ENCODE measurements at regions not wholly inside any gene's neighbourhood (a gene's known extent, or its start where the extent isn't known, plus 50 kb on each side); places are given as distances from the start of the nearest gene placed in this dataset.

DNA sequence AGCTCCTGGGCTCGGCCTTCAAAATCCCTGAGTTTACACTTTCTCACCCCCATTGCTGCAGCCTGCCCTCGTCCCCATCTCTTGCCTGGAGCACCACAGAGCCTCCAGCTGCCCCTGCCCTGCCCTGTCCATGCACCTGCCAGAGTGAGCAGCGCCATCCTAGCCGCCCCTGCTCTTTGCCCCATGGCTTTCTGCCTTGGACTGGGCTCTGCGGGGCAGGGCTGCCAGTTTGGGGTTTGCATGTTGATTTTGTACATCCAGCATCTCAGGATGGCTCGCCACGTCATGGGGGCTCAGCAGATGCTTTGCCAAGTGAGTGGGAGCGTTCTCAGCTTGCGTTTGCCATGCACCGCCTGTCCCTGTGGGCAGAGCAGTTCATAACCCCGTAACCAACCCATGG lies 67.1 kb upstream of the HGFAC start:
- TF ChIP-seq GABPA (IDR thresholded peaks at IDR 0.05; ENCODE audit: low read depth), result no peak
- TF ChIP-seq SPI1 (IDR thresholded peaks at IDR 0.05; ENCODE audit: borderline replicate concordance, low read depth), result no peak
- TF ChIP-seq, protein P1, sequence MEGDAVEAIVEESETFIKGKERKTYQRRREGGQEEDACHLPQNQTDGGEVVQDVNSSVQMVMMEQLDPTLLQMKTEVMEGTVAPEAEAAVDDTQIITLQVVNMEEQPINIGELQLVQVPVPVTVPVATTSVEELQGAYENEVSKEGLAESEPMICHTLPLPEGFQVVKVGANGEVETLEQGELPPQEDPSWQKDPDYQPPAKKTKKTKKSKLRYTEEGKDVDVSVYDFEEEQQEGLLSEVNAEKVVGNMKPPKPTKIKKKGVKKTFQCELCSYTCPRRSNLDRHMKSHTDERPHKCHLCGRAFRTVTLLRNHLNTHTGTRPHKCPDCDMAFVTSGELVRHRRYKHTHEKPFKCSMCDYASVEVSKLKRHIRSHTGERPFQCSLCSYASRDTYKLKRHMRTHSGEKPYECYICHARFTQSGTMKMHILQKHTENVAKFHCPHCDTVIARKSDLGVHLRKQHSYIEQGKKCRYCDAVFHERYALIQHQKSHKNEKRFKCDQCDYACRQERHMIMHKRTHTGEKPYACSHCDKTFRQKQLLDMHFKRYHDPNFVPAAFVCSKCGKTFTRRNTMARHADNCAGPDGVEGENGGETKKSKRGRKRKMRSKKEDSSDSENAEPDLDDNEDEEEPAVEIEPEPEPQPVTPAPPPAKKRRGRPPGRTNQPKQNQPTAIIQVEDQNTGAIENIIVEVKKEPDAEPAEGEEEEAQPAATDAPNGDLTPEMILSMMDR (IDR thresholded peaks at IDR 0.05; ENCODE audit: insufficient read depth, low read length), result no peak
- TF ChIP-seq, protein P2, sequence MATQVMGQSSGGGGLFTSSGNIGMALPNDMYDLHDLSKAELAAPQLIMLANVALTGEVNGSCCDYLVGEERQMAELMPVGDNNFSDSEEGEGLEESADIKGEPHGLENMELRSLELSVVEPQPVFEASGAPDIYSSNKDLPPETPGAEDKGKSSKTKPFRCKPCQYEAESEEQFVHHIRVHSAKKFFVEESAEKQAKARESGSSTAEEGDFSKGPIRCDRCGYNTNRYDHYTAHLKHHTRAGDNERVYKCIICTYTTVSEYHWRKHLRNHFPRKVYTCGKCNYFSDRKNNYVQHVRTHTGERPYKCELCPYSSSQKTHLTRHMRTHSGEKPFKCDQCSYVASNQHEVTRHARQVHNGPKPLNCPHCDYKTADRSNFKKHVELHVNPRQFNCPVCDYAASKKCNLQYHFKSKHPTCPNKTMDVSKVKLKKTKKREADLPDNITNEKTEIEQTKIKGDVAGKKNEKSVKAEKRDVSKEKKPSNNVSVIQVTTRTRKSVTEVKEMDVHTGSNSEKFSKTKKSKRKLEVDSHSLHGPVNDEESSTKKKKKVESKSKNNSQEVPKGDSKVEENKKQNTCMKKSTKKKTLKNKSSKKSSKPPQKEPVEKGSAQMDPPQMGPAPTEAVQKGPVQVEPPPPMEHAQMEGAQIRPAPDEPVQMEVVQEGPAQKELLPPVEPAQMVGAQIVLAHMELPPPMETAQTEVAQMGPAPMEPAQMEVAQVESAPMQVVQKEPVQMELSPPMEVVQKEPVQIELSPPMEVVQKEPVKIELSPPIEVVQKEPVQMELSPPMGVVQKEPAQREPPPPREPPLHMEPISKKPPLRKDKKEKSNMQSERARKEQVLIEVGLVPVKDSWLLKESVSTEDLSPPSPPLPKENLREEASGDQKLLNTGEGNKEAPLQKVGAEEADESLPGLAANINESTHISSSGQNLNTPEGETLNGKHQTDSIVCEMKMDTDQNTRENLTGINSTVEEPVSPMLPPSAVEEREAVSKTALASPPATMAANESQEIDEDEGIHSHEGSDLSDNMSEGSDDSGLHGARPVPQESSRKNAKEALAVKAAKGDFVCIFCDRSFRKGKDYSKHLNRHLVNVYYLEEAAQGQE (IDR thresholded peaks at IDR 0.05; ENCODE audit: insufficient replicate concordance, low read depth), result no peak
- no peak for TF ChIP-seq POLR2AphosphoS5 (IDR thresholded peaks at IDR 0.05; ENCODE audit: low read depth)
- Histone ChIP-seq H3K4me3 (replicated peaks; ENCODE audit: insufficient read depth, low read length) (no peak overlapping the region), H3K27ac (replicated peaks) (no peak overlapping the region), H3K27me3 (ENCODE audit: insufficient read depth, poor library complexity, severe bottlenecking) (peaks cover 6% of the 10 kb centered on the region)
- DNase-seq (ENCODE audit: low read depth in 1 of 2, low spot score in 1 of 2), result no peak

DNA sequence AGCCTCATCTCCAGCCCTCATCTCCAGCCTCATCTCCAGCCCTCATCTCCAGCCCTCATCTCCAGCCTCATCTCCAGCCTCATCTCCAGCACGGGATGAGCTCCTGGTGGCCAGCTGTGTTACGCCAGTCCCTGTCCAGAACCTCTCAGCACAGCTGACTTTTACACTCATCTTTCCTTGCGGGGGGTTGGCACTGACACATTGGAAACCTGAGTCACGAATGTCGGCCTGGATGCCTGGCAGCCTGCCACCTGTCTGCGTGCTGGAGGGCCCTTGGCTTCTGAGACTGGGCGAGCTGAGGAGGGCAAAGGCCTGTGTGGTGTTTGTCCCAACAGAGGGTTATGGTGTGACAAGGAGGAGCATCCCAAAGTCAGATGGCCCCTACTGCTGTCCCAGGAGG lies 66.1 kb upstream of the HGFAC start:
- no peak for TF ChIP-seq POLR2AphosphoS5 (IDR thresholded peaks at IDR 0.05; ENCODE audit: low read depth)
- TF ChIP-seq, protein P1 (IDR thresholded peaks at IDR 0.05; ENCODE audit: insufficient read depth, low read length), result no peak
- no peak for TF ChIP-seq SPI1 (IDR thresholded peaks at IDR 0.05; ENCODE audit: borderline replicate concordance, low read depth)
- TF ChIP-seq GABPA (IDR thresholded peaks at IDR 0.05; ENCODE audit: low read depth), result no peak
- TF ChIP-seq, protein P2 (IDR thresholded peaks at IDR 0.05; ENCODE audit: insufficient replicate concordance, low read depth), result no peak
- peaks cover 2% of the 10 kb centered on the region for H3K27me3 ChIP-seq (ENCODE audit: insufficient read depth, poor library complexity, severe bottlenecking)
- no peak for DNase-seq (ENCODE audit: low read depth in 1 of 2, low spot score in 1 of 2)
- no peak overlapping the region for H3K27ac ChIP-seq (replicated peaks)
- H3K4me3 ChIP-seq (replicated peaks; ENCODE audit: insufficient read depth, low read length), result no peak overlapping the region

- Histone ChIP-seq H3K27me3 (ENCODE audit: insufficient read depth, poor library complexity, severe bottlenecking) (peaks cover 2% of the 10 kb centered on the region), H3K27ac (replicated peaks) (no peak overlapping the region)
- TF ChIP-seq, protein P1 (IDR thresholded peaks at IDR 0.05; ENCODE audit: insufficient read depth, low read length), result no peak
- TF ChIP-seq, protein P2 (IDR thresholded peaks at IDR 0.05; ENCODE audit: insufficient replicate concordance, low read depth), result no peak
- TF ChIP-seq GABPA (IDR thresholded peaks at IDR 0.05; ENCODE audit: low read depth) (no peak), SPI1 (IDR thresholded peaks at IDR 0.05; ENCODE audit: borderline replicate concordance, low read depth) (no peak), POLR2AphosphoS5 (IDR thresholded peaks at IDR 0.05; ENCODE audit: low read depth) (no peak)
Measured at GRCh38 chr4:3376266-3376665, 65.5 kb upstream of the HGFAC start.

More at GRCh38 chr4:3376266-3376665, 65.5 kb upstream of the HGFAC start:
- no peak for DNase-seq (ENCODE audit: low read depth in 1 of 2, low spot score in 1 of 2)
- H3K4me3 ChIP-seq (replicated peaks; ENCODE audit: insufficient read depth, low read length), result no peak overlapping the region

Measured in HL-60 (cell line).